Tongue (tissue), 1 donor: ENCODE measurements at regions not wholly inside any gene's neighbourhood (a gene's known extent, or its start where the extent isn't known, plus 50 kb on each side); places are given as distances from the start of the nearest gene placed in this dataset.
"Not testable (repeated sequence)": the region's sequence is repeated elsewhere in the genome, so short reads cannot be mapped to it uniquely, and the experiment has no call there.

Experiments
- DNase-seq: peaks from one replicate; pipeline ENCODE4 v3.0.0-alpha.2; 2015

DNA sequence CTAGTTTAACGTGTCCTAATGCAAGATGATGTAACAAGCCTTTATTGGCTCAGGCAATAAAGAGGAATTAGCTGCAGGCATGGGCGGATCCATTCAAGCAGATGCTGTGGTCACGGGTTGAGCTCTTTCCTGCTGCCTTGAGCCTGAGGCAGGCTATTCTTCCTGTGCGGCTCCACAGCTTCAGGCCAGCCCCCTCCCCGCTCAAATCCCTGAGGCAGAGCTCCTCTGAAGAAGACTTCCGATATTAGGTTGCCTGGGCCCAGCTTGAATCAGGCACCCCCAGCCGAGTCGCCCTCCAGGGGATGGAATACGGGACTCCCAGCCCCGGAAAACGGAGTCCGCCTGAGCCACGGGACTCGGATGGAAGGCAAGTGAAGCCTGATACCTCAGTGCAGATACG lies 95.0 kb upstream of the RUFY1 start:
- no peak for DNase-seq

DNA sequence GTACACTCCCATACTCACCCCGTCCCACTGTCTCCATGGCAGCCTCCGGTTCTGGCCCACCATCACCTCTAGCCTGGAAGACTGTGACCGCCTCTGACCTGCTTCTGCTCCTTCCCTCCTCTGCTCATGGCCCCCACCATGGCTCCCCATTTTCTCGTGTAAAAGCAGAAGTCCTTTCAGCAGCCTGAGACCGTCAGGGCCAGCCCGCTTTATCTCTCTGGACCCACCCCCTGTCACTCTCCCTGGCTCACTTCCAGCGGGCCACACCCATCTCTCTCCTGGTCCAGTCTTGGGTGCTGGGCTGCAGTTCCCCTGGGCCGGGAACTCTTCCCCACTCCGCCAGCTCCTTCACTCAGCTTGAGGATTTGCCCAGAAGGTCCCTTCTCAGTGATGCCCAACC lies 96.0 kb upstream of the RUFY1 start:
- DNase-seq: no peak

DNA sequence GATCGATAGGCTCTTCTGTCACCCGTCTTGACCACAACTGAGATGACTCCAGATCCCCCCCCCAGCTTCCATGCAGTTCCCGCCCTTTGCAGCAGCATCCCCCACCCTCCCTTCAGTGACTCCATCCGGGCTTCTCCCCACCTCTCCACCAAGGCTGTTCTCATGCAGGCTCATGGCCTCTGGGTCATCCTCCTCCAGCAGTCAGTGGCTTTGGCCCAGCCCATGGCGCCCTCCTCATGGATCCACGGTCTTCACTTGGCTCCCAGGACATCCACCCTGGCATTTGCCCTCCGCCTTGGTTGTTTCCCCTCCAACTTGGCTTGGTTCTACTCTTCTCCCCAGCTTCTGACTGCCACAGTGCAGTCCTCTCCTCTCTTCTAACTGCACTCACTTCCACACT lies 96.7 kb upstream of the RUFY1 start:
- no peak for DNase-seq

DNA sequence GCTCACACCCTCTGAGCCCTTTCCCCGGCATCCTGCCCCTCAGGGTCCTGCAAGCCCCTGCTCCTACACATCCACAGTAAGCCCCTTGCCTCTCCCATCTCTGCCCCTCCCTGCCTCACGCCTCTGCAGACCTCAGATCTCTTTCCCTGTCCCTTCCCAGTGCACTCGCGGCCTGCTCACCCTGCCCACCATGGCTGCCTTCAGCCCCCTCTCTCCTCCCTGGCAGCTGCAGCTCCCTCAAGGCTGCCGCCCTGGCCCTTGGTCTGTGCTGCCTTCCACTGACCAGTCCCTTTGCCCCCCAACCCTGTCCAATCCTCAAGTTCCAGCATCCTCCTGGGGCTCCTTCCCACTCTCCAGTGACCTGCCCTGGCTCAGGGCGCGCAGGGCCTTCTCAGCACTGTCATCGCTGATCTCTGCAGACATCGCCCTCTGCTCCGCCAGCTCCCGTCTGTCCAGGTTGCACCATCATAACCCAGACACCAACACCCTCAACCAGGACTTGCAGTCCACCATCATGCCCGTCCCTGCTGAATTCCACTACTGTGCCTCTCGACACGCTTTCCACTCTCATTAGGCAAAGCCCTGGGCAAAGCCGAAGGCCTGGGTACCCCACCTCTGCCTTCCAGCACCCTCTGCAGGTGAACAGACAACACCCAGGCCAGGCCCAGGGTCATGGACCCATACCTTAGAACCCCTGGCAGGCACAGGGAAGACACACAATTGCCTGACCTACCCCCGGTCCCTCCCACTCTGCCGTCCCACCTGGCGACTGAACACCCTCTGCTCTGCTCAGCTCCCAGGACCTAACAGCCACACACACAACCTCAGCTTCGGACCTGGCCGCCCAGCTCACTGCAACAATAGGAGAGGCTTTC lies 97.8 kb upstream of the RUFY1 start:
- DNase-seq: no peak

DNA sequence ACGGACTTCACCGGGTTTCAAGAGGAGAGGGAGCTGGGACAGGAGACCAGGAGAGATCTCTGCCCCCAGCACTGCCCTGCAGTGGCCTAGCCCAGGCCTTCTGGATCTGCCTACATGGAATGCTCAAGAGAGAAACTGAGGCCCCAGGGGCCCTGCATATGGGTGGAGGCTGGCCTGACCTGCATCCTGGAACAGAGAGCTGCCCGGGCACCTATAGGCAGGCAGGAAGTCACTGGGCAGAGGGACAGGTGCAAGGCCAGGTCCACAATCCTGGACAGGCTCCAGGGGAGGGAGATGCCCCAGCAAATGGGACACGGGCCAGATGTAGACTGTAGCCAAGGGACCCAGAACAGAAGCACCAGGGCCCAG lies 98.5 kb upstream of the RUFY1 start:
- DNase-seq: no peak

DNA sequence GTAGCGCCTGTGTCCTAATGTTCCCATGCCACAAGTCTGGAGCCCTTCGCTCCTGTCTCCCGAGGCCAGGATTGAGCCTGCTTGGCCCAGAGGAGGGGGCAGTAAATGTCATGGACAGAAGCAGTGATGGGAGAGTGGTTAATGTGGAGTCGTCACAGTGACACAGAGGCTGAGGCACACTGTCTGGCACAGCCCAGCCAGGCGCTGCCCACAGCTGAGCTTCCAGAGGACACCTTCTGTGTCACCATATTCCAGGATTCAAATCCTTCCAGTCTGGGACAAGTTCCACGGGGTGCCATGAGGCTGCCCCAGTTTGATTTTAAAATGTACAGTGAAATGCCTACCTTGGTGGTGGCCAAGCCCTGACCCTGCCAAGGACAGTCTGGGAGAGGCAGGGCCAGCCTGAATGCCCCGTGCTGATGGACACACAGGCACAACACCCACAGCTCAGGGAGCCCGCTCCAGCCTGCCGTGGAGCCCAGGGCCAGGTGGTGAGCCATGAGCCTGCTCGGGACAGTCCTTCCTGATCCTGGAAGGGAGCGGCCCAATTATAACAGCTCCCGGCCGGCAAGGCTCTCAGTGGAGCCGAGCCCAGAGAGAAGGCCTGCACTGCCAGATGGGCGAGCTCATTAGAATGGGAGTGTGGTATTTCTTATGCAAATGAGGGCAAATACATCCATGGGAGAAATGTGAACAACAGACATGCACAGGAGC lies 99.1 kb upstream of the RUFY1 start:
- DNase-seq: no peak

DNA sequence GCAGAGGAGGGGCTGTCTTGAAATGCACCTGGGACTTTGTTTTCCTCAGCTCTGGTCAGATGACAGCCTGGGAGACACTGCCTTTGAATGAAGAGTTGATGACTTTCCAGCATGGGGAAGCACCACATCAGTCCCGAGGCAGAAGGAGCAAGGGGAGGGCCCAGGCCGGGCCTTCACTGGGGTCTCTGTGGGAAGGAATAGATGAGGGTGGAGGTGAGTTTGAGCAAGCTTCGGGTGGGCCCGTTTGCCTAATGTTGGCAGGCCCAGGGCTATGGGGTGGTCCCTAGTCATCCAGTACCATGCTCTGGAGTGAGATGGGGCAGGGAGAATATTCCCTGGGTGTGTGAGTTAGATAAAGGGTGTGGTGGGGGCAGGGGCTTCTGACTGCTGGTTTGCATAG lies 100.4 kb upstream of the RUFY1 start:
- not testable (repeated sequence) for DNase-seq

DNA sequence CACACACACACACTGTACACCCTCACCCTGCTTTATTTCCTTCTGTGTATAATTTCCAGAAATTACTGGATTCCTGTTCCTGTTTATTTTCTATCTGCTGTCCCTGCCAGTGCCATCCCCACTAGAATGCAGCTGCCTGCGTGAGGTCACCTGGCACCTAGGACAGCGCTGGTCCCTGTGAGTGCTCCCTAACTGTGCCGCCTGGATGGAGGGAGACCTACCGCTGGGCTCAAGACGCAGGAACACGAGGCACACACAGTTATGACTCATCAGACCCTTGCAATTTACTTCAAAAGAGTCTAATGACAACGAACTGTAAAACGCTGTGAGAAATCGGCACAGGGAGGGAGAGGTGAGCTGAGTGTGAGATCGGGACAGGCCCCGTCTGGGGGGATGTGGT lies 102.1 kb upstream of the RUFY1 start:
- DNase-seq: not testable (repeated sequence)

DNA sequence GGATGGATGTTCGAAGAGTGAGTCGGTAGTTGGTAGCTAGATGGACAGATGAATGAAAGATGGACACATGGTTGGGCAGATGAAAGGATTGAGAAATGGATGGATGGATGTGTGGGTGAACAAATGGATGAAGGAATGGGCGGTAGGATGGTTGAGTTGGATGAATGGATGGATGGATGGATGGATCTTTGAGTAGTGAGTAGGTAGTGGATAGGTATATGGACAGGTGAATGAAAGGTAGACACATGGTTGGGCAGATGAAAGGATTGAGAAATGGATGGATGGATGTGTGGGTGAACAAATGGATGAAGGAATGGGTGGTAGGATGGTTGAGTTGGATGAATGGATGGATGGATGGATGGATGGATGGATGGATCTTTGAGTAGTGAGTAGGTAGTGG lies 97.0 kb upstream of the ADAMTS2 start:
- DNase-seq: not testable (repeated sequence)

DNA sequence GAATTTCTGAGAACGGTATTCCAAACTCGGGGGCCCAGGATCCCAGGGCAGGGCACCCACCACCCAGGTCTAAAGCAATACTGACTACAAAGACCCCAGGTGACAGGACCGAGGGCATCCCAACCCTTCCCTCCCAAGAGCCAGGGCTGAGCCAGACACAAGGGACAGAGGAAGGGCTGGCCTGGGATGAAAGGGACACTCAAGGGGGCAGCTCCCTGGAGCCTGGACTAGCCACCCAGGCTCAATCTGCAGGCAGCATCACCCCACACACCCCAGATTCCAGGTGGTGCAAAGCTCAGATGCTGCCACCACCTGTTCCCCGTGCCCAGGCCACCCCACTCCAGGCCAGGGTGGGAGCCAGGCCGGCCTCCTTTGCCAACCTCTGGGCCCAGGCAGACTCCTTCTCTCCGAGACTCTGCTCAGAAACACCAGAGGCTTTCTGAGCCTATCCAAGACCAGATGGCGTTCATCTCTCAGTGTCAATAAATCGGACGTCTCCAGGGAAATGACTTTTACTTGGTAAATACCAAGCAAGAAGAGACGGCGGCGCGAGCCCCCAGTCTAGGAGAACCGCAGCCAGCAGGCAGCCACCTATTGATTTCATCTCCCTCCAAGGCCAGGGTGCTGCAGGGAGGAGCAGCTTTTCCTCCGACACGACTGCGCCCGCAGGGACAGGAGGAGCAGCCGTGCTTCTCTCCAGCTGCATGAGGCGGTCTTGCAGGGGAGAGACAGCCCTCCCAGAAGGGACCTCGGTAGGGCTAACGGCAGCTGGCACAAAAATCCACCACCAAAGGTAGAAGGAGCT lies 94.1 kb upstream of the ADAMTS2 start:
- peak; percentile 23 for DNase-seq

DNA sequence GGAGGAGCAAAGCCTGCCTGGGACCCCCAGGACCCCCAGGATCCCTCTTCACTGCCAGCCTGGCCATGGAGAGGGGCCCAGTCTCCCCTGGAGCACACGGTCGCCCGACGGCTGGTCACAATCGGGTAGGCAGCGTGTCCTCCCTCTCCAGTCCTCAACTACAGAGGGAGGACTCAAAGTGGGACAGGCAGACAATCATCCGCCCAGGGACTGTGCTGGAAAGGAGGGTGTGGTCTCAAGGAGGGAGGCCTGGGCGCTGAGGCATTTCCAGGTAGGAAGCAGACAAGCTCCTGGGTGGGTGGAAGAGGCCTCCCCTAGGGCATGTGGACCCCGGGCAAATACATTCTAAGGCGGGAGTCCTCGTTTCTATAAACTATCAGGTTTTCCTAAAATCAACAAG lies 93.2 kb upstream of the ADAMTS2 start:
- no peak for DNase-seq

DNA sequence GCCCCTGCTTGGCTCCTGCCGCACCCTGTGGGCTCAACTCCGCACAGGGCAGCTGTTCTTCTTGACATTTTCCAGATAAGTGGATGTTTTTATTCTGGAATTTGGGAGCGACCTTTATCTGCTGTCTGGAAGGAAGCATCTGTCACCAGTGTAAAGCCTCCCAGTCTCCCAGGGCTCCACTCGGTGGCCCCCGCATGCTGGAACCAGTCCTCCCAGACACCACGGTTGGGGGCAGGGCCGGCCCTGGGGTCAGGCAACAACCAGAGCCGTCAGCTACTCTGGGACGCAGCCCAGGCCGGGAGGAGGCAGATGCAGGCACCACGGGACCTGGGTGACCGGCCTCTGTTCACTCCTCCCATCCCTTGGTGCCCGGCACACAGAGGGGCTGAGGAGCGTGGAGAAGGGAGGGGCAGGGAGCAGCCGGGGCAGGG lies 92.8 kb upstream of the ADAMTS2 start:
- peak; percentile 28 for DNase-seq

DNA sequence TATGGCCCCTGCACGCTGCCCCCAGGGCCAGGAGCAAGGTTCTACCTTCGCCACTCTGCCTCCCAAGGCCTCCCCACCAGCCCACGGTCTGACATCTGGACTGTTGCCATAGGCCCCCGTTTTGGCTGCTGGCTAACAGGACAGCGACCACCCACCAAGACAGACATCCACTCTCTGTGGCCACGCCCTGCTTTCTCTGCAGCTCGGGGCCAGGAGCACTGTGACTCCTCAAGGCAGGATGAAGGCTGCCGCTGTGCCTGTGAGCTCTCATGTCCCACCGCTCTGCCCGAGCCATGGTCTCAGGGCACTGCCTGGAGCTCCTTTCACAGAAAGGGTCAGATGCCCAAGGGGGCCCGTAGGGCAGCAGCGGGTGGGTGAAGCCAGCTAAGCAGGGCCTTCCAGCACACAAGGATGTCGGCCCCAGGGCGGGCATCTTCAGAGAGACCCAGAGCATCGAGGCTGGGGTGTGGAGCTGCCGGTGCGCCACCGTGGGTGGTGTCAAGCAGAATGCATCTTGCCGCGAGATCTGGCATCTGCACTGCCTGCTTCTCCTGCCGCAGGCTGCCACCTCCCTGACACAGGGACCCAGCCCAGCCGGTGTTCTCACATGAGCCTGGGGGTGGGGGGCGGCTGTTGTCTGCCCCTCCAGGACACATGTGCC lies 92.2 kb upstream of the ADAMTS2 start:
- DNase-seq: peak; percentile 21

DNA sequence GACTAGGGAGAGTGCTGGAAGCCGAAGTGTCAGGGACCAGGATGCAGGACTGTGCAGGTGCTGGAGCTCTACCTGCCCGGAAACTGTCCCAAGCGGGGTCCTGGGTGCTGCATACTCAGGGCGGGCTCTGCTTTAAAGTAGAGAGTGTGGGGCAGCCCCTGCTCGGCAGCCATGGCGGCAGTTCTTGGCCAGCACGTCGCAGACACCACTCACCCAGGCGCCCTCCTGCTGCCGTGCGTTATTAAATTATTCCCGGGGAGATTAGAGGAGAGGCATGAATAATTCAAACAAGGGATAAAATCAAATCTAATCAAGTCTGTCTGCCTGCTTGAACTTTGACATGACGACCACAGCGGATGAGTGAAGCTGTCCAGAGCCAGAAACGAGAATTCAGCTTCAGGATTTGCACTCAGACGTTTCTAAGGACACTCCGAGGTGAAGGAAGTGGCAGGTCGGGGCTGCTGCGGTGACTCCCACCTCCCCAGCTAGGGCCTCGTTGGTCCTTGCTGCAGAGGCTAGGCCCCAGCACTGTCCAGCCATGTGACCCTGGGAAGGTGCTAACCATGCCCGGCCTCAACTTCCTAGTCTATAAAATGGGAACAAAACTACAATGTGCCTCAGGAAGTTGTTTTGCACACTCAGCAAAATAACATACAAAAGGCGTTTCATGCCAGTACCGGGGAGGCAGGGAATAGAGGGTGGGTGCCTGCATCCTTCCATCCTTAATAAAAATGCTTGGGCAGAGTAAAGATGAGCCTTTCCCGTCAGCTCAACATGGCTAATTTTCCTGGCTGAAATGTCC lies 91.3 kb upstream of the ADAMTS2 start:
- no peak for DNase-seq

DNA sequence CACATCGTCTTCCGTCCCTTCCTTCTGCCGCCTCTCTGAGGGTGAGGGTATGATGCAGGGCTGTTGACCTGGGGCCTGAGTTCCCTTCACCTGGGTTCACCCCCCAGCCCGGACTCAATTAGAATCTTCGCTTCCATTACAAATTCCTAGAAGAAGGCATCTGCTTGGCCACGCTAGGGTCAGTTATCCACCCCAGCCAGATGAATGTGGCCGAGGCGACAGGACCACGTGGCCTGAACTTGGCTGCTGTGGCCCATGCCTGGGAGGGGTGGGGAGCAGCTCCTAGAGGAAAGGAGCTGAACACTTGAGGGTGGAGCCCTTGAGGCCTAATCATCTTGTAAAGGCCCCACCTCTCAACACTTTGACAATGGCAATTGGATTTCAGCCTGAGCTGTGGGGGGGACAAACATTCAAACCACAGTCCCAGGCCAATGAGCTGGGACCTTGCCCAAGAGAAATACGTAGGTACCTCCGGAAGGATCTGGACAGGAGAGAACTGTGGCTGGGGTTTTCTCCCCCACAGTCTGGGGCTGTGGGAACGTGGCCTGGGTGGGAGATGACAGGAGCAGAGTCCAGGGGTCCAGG lies 90.6 kb upstream of the ADAMTS2 start:
- DNase-seq: no peak

DNA sequence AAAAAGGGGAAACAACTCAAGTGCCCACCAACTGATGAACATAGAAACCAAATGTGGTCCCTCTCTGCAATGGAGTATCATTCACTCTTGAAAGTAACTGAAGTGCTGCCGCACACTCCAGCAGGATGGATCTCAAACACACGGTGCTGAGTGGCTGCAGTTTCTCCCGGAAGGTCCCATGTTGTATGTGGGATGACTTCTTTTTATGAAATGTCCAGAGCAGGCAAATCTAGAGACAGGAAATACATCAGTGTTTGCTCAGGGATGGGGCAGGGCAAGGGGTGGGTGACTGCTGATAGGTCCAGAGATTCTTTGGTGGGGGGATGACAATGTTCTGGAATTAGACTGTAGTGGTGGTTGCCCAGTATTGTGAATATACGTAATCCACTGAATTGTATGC lies 89.9 kb upstream of the ADAMTS2 start:
- no peak for DNase-seq

DNA sequence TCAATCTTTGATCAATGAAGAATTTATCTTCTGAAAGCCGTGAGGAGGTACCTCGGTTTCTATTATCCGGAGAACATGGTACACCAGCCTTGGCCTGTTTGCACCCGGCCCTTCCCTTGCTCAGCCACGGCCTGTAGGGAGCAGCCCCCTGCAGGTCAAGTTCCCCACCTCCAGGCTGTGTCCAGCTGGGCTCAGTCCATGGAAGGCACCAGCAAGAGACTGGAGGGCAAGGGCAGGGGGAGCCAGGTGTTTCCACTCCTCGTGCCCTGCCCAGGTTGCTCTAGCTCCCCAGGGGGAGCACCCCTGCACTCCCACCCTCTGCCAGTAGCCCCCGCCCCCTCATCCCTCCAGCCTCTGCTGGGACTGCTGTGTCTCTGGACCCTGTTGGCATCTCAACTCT lies 87.3 kb upstream of the ADAMTS2 start:
- no peak for DNase-seq

DNA sequence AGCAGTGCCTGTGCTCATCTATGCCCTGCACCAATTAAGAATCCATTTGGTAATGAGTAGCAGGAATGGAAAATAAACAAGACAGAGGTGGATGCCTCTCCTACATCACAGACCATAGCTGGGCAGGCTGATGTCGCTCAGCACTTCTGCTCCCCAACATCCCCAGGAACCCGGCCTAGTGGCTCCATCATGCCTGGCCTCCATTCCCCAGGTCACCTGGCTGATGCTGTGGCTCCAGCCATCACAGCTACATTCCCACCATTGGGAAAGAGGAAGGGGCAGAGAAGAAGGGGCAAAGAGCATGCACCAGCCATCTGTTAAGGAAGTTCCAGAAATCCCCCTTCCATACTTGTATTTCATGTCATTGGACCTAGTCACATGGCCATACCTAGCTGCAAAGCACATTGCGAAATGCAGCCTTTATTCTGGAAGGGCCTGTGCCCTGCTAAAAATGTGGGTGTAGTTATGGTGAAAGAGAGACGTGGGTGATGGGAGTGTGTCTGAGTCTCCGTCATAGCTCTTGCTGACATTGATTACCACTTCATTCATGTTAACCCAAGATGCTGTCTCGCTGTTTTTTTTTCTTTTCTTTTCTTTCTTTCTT lies 86.1 kb upstream of the ADAMTS2 start:
- DNase-seq: no peak

DNA sequence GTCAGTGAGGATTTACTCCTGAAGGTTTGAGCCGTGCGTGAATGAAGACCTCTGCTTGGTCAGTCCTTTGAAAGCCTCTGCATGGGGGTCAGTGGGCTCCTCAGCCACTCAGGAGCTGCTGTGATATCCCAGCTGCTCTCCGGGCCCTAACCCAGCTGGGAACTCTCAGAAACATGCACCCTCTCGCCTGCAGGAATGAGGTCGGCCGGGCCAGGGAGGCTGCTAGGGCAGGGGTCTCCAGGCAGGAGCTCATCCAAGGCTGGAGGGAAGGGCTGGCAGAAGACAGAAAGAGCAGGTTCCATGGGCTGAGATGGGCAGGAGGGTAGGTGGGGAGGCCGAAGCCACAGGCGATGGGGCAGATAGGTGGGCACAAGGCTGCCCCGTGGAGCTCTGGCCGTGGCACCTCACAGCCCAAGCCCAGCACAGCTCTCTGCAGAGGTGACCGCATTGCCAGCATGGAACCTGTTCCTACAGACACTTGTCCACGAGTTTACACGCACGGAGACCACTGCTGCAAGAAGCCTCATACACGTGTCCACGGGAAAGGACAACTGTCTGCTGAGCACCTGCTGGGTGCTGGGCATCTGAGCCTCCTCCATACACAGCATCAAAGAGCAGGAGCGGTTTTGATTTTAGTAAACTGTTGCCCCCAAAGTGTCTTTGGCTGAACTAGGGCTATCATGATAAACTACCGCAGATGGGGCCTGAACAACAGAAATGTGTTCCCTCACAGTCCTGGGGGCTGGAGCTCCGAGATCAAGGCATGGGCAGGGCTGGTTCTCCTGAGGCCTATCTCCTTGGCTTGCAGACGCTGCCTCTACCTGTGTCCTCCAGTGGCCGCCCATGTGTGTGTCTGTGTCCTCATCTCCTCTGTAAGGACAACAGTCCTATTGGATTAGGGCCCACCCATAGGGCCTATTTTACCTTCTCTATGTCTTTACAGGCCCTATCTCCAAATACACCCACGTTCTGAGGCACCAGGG lies 85.2 kb upstream of the ADAMTS2 start:
- DNase-seq: no peak

DNA sequence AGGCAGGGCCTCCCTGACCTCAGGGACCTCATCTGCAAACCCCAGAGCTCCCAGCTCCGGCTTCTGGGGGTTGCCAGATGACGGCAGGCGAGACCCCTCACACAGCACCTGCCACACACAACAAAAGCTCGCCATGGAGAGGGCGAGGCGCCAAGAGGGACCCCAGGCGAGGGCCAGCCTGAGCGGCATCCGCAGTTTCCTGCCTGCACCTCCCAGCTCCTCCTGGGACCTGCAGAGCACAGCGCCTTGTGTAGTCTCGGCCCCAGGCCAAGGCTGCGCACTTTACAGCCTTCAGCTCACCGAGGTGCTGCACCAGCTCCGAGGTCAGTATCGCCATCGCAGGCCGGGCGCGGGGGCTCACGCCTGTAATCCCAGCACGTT lies 82.4 kb upstream of the ADAMTS2 start:
- no peak for DNase-seq
